Lung microvascular endothelial cell (primary cell): ENCODE measurements at regions not wholly inside any gene's neighbourhood (a gene's known extent, or its start where the extent isn't known, plus 50 kb on each side); places are given as distances from the start of the nearest gene placed in this dataset.
"Not testable (repeated sequence)": the region's sequence is repeated elsewhere in the genome, so short reads cannot be mapped to it uniquely, and the experiment has no call there.

Source experiments
- DNase-seq, 2 donors: peaks; one replicate each; pipeline versions ENCODE4 v3.0.0 to v3.0.0-alpha.2; 2010; ENCODE audit warnings: low read depth in 2 of 2

DNA sequence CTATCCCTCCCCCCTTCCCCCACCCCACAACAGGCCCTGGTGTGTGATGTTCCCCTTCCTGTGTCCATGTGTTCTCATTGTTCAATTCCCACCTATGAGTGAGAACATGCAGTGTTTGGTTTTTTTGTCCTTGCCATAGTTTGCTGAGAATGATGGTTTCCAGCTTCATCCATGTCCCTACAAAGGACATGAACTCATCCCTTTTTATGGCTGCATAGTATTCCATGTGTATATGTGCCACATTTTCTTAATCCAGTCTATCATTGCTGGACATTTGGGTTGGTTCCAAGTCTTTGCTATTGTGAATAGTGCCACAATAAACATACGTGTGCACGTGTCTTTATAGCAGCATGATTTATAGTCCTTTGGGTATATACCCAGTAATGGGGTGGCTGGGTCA, 52.3 kb upstream of the MAN1A2 start:
- DNase-seq = not testable (repeated sequence)

DNA sequence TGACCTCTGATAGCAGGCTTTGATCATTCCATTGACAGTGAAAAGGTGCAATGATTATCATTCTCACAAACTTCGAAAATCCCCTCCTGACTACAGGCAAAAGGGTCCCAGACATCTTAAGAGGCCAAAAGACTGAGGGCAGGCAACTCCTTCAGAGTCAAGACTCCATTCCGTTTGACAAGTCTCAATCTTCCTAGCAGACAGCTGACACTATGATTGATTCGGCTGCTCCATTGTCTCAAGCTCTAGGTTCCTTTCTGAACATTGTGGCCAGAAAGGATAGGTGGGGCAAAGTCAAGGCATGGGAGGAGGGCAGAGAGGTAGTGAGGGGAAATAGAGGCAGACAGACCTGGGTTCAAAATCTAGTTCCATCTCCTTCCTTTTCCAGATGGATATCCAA, 53.7 kb upstream of the MAN1A2 start:
- DNase-seq = no peak

DNA sequence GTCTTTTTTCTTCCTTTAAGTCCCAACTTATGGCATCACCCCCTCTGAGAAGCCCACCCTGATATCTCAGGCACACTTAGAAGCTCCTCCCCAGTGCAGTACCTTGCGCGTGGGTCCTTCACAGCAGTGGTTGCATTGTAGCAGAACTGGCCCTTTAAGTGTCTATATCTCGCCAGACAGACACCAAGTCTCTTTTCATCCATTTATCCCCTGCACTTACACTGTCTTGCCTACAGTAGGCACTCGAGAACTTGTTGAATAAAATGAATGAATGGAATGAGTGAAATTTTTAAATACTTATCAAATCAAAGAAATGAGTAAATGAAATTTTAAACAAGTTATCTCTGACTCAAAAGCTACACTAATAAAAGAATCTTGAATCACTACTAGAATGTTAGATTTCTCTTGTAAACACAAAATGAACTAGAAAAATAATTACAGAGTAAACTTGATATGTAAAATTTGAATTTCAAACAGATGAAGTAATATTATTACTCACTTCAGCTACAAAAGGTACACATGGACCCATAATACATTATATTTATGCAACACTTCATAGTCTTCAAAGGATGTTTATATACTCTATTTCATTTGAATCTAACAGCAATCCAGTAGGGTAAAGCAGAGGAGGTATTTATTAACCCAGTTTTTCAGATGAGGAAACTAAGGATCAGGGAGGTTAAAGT, 54.7 kb upstream of the MAN1A2 start:
- peak; percentile 50 to 53 for DNase-seq

DNA sequence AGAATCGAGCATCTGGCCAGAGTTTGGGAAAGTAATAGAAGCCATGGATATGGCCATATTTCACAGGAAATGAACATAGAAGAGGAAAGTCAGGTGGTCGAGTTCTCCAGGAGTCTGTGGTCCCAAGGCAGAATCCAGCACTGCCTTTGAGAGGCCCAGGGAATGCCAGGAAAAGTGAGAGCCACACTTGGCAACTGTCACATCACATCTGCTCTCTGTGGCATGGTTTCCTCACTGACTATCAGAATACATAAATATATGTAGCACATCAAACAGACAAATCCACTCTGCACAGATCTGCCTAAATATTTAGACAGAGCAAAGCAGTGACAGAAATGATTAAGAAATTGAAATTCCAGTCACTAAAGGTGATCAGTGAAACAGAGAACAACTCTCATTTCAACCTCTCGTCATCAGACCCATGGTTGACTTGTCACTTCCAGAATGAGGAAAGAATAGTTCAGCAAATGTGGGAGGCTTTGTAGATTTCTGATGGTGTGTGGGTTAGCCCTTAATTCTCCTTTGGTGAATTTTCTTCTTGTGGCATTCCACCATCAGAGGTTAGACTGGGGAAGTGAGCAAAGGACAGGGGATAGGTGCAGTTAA, 58.8 kb upstream of the MAN1A2 start:
- DNase-seq = no peak

DNA sequence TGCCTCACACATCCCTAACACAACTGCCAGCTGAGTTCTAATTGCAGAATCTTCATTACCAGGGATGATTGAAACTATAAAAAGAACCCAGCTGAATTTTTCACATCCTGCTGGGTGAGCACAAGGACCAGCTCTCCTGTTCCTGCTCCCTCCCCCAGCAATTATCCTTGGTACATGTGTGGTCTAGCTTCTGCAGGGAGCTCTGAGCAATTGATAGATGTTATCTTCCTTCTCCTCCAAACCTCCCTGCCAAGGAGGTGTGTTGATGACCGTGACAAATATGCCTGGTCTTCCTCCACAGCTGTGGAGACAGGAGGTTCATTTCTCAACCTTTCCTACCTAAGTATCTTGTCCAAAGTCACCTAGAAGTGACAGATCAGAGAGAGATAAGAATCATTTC, 65.3 kb upstream of the MAN1A2 start:
- no peak for DNase-seq

DNA sequence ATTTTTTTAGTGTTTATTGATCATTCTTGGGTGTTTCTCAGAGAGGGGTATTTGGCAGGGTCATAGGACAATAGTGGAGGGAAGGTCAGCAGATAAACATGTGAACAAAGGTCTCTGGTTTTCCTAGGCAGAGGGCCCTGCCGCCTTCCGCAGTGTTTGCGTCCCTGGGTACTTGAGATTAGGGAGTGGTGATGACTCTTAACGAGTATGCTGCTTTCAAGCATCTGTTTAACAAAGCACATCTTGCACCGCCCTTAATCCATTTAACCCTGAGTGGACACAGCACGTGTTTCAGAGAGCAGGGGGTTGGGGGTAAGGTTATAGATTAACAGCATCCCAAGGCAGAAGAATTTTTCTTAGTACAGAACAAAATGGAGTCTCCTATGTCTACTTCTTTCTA, 67.1 kb upstream of the MAN1A2 start:
- not testable (repeated sequence) for DNase-seq

DNA sequence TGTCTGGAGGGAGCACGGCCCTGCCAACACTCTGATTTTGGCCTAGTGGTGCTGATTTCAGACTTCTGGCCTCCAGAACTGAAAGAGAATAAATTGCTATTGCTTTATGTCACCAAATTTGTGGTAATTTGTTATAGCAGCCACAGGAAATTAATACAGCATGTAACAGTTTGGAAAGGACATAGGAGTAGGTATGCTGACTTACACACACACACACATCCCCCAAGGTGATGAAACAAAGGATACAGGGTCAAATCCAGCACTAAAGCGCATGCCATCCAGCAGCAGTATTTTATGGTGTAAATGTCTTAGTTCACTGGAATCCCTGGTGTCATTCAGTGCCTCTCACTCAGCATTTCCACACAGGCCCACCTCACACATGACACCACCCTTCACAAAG, 72.2 kb upstream of the MAN1A2 start:
- DNase-seq = no peak

DNA sequence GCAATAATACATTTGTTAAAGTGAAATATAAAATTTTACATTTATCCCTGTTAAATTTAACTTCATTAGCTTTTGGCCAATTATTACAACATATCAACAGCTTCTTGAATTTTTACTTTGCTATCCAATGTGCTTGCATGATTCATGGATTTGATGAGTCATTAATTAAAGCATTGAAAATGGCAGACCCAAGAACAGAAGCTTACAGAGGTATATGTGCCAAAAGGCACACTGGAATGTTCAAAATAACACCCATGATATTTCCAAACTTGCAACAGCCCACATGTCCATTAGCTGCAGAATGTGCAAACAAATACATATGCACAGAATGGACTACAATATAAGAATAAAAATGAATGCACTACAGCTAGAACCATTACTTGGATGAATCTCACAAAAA, 76.4 kb upstream of the MAN1A2 start:
- DNase-seq = no peak

DNA sequence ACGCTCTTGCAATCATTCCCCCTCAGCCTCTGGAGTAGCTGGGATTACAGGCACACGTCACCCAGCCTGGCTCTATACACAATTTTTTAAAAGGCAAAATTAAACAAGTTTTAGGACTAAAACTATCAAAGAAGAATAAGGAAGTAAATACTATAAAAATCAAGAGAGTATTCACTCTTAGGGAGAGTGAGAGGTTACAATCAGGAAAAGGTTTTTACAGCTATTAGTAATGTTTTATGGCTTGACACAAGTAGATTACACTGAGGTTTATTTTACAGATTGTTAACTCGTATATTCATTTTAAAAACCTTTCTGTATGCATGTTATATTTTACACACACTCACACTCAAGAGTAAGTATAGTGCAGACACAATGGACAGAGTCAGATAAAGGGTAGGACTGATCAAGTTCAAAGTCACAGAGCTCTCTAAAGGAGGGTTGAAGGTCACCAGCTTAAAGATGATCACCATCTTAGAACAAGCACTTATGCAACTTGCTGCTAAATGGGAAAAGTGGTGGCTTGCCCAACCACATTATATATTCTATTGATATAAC, 77.9 kb upstream of the MAN1A2 start:
- no peak for DNase-seq

DNA sequence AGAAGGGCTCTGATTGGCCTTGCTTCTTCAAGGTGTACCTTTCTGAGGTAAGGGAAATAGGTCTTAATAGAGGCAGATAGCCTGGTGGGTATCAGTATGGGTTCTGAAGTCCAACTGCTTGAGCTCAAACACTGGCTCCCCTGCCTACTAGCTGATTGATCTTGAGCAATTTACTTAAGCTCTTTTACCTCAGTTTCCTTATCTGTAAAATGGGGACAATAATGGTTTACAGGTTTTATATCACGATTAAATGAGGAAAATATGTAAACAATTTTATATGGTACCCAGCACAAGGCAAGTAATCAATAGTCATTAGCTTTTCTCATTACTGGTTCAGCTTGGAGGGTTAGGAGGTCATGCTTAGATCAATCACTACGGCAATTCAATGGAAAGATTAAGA, 75.8 kb upstream of the VTCN1 start:
- no peak for DNase-seq

DNA sequence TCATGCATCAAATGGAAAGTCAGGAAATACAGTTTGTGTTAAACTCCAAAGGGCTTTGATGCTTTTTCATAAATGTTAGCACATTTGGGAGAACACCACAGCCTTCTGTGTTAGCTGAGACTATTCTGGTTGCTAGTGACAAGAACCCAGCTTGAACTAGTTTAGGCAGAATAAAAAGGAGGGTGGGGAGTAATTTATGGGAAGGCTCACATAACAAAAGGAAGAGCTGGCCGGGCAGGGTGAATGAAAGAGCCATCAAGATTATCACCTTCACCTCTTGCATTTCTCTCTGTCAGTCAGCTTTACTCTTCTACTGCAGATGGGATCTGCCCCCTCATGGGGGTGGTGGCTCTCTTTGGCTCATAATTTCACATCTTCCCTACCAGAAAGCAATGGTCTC, 75.4 kb upstream of the VTCN1 start:
- no peak for DNase-seq

DNA sequence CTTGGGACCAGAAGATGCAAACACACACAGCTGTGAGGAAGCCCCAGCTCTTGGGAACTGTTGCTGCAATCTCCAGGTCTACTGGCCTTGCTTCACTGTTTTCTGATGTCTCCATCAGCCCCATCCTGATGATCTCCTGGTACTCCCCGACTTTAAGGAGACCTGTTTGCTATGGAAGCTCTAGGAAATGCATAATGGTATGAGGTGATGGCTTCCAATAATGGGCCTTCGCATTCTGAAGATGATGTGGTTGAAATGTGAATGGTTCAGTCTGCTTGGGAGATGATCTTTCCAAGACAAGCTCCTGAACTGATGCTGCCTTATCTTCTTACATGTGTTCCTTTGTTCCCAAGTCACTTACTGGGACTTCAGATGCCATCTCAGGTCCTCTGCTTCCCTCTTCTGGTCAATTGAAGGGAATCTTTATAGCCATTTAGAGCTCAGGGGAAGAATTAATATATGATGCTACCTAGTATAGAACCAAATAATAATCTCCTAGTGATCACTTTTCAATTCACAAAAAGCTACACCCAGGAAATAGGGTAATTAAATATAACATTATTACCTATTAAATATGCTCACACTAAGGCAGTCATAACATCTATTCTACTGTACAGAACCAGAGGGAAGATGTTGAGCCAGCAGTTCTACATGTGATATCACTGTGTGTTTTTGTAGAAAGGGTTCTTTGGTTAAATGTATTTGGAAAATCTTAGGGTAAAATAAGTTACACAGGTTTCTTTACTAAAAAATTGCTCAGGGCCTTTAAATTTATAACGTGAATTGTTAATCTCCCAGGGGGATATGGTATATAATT, 73.9 kb upstream of the VTCN1 start:
- DNase-seq = peak; percentile 49 to 51

DNA sequence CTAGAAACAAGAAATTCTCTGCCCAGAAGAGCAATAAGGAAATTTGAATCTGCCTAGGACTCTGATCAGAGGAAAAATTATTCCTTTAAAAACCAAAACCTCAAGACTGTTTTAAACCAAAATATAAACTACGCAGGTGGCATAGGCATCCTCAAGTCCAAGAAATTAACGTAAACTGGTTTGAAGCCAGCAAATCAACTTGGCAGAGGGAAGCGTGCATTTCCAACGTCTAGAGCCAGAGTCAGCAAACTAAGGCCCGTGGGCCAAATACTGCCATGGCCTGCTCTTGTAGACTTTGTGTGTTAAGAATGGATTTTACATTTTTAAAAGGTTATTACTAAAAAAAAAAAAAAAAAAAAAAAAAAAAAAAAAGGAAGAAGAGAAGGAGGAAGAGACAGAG, 67.8 kb upstream of the VTCN1 start:
- DNase-seq = no peak

DNA sequence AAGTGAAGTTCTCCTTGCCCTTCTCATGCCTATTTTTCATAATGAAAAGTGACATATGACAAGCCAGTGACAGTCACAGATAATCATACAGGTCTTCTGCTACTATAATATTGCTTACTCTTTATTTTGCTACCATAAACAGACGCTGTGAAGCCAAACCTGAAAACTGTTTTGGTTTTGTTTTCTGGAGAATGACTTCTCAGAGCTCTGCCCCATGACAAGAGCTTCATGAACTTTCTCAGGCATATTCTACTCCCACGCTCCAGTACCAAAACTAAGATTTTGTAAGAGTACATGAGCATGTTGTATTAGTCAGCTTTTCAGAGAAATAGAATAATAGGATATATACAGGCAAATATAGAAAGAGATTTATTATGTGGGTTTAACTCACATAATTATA, 64.3 kb upstream of the VTCN1 start:
- no peak for DNase-seq

DNA sequence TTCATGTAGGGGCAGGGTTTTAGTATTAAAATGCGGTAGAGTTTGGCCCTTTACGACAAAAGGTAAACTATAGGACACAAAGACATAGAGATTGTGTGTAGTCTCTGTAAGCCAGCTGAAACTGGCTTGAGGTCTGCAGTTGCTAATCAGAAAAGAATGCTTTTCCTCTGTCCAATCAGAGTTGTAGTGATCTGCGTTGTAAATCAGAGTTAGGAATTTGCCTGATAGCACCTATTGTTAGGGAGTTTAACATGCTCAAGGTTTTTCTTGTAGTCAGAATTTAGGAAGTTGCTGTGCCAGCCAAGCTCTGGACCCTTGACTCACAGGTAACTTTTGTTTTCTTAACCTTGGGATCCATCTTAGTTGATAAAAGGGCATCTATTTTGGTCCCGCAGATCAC, 61.2 kb upstream of the VTCN1 start:
- DNase-seq = no peak

DNA sequence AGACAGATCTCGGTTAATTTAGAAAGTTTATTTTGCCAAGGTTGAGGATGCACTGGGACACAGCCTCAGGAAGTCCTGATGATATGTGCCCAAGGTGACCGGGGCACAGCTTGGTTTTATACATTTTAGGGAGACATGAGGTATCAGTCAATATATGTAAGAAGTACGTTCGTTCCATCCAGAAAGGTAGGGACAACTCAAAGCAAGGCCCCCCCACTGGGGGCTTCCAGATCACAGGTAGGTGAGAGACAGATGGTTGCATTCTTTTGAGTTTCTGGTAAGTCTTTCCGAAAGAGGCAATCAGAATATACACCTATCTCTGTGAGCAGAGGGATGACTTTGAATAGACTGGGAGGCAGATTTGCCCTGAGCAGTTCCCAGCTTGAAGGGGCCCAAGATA, 60.4 kb upstream of the VTCN1 start:
- DNase-seq = no peak

DNA sequence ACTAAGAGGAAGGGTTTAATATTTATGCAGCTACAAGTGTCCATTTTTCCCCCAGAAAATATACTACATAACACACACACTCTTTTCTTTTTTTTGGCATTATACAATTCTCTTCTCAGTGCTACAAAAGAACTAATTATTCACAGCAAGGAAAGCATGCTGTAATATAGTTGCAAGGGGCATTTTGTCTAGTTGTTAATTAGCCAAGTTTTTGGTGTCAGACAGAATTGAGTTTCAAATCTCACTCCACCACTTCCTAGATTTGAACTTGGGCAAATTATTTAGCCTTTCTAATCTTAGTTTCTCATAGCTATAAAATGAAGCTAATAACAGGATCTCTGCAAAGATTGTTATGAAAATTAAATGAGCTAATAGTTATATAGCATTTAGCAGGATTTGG, 60.0 kb upstream of the VTCN1 start:
- no peak for DNase-seq

DNA sequence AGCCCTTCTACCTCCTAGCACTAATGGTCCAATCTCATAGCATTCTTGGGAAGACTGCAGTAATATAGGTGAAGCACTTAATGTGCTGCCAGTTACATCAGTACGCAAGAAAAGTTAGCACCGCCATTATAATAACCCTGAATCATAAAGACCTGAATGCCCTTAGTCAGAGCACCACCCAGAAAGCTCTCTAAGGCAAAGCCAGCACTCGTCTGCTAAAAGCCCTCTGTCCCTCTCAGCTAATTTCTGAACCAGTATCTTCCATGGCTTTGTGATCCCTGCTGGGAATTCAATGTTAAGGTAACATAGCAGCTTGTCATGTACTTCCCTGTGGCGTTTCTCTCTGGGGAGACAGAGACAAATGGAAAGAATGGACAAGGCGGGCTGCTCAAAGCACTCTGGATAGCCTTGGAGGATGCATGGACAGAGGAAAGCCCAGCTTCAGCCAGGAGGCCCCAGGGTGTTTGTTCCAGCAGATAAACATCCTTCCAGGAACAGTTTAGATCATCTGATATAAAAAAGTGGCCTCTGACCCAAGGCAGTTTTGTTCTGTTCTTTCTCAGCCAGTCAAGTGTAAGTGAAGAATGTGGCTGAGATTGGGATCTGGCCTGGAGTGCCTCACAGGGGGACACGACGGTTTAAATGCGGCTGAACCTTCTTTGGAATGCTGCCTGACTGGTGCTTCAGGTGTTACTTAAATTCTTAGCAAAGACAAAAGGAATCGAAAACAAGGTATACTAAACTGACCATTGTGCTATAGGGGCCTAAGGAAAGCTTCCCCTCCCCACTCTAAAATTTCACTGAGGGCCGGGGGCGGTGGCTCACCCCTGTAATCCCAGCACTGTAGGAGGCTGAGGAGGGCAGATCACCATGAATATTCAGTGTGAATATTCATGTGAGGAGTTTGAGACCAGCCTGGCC, 58.1 kb upstream of the VTCN1 start:
- no peak for DNase-seq

DNA sequence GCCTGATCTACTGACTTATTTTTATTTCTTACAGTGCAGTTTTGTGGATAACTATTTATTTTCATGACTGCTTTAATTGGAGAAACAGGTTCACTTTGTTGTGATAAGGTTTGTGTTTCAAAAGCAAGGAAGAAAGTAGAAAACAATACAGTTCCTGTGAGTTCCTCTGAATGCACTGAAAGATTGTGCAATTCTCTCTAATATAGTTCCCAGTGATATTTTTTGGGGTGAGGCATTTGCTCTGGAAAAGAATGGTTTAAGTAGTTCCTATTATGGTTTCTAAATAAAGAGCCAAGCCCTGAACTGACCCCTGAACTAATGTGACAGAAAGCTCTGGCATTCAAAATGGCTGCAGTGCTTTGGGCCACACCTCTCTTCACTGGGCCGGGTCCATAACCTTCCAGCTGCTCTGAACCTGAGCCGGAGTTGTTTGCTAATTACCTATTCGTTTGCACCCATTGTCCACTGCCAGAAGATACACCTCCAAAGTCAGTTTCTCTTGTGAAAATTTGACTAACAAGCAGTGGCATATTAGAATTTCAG, 56.6 kb upstream of the VTCN1 start:
- DNase-seq = no peak

DNA sequence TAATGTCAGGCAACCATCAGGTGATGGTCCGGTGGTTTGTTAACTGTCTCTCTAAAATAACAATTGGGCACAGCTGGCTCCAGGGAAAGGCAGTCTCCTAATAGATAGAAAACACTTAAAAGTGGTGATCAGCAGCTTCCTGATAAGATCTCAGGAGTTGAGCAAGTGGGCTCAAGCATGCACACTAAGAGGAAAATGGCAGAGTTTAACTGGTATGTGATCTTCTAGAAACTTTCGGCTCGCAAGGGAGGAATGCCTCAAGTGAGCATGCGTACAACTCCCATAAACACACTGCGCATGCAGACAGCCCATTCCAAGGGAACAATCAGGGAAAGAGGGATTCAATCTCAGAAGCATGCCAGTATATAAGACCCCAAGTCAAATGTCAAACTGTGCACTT, 52.2 kb upstream of the VTCN1 start:
- no peak for DNase-seq

DNA sequence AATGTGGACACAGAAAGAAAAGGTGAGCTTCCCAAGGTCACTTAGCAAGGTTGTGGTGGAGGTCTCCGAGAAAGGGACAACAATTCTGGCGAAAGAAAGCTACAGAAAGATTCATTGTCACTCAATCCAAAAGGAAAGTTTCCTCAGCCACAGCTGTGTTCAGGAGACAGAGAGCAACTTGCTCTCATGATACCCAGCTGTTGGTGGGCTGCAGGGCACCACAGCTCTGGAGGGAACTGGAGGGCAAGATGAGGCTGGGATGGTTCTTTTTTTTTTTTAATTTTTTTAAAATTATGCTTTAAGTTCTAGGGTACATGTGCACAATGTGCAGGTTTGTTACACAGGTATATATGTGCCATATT, 50.7 kb upstream of the VTCN1 start:
- DNase-seq = no peak
